ENCODE measurements at regions not wholly inside any gene's neighbourhood (a gene's known extent, or its start where the extent isn't known, plus 50 kb on each side); places are given as distances from the start of the nearest gene placed in this dataset.

DNA sequence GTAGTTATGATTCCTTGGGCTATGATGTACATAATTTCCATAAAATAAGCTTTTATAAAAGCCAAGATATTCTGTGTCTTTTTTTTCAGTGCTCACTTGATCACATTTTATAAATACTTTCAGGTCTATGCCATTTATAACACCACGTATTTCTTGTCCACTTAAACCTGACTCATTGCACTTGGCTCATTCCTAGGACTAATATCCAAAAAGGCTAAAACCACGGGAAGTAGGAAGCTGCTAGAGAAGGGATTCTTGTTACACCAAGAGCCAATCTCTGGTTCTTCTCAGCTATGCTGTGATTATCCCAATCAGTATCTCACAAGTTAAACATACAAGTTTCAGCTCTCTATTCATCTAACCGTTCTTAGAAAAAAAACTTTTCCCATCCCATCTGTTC, 80.4 kb upstream of the CDH6 start:
- Histone ChIP-seq H3K9me3 (ENCODE audit: control insufficient read depth, low read depth, low read length) (no peaks in the 10 kb centered on the region), H3K27ac (ENCODE audit: insufficient read length, low read depth, low read length) (no peak overlapping the region), H3K18ac (ENCODE audit: insufficient read length, low read depth, low read length) (no peak overlapping the region), H3K4me2 (ENCODE audit: insufficient read depth, insufficient read length, low read length) (no peak overlapping the region), H2BK15ac (ENCODE audit: low read depth, low read length) (no peak overlapping the region), H2AFZ (ENCODE audit: low read length) (no peak overlapping the region), H2BK5ac (ENCODE audit: insufficient read length, low read length) (no peak overlapping the region), H3K27me3 (ENCODE audit: insufficient read depth, low read length) (no peaks in the 10 kb centered on the region), H4K20me1 (ENCODE audit: control insufficient read depth, insufficient read depth, insufficient read length) (no peaks in the 10 kb centered on the region), H2BK12ac (ENCODE audit: insufficient read length, low read depth, low read length) (no peak overlapping the region), H4K8ac (replicated peaks; ENCODE audit: insufficient read length, low read depth, low read length) (no peak overlapping the region), H3K9ac (ENCODE audit: extremely low read depth, insufficient read length, low read length) (no peak overlapping the region), H3K56ac (ENCODE audit: insufficient read length, low read depth, low read length) (no peak overlapping the region), H4K91ac (ENCODE audit: insufficient read length, low read depth, low read length) (no peak overlapping the region), H2AK5ac (ENCODE audit: insufficient read length, low read length) (no peak overlapping the region), H4K5ac (ENCODE audit: insufficient read length, low read depth, low read length) (no peak overlapping the region), H3T11ph (ENCODE audit: low read length) (no peak overlapping the region), H3K79me1 (ENCODE audit: insufficient read depth, low read depth, low read length, poor library complexity, severe bottlenecking) (no peaks in the 10 kb centered on the region), H3K14ac (ENCODE audit: insufficient read depth, low read length) (no peak overlapping the region), H3K23ac (ENCODE audit: insufficient read length, low read depth, low read length) (no peak overlapping the region), H3K79me2 (ENCODE audit: insufficient read depth, low read length) (no peaks in the 10 kb centered on the region), H2BK20ac (ENCODE audit: low read depth, low read length, poor library complexity, severe bottlenecking) (no peak overlapping the region), H2BK120ac (ENCODE audit: low read depth, low read length, poor library complexity, severe bottlenecking) (no peak overlapping the region), H3K4me1 (ENCODE audit: insufficient read depth, low read length) (no peaks in the 10 kb centered on the region; the same call in 1 of the 2 replicates), H3K4ac (ENCODE audit: low read depth, low read length) (no peak overlapping the region), H3K23me2 (ENCODE audit: insufficient read length, low read depth, low read length, poor library complexity, severe bottlenecking) (no peaks in the 10 kb centered on the region)
- Mint-ChIP-seq H3K27ac (no peak overlapping the region), H3K27me3 (ENCODE audit: low read depth) (no peaks in the 10 kb centered on the region; the same call in 1 of the 2 replicates), H3K36me3 (ENCODE audit: insufficient read depth in 1 of 3, low read depth in 3 of 3) (peaks cover 0 to 10% (median 0%) of the 10 kb centered on the region in 3 experiments; a peak in 4 of 7 replicates), H3K4me3 (no peak overlapping the region), H3K4me1 (peaks cover 28 to 34% of the 10 kb centered on the region in 2 experiments), H3K9me3 (peaks cover 0 to 2% of the 10 kb centered on the region in 2 experiments; a peak in 4 of 5 replicates)
- no peak for DNase-seq
- WGBS (ENCODE audit: extremely low coverage, insufficient read length, low lambda C conversion rate) = no CpG with 5 or more reads among the region's 3 CpGs
- TF ChIP-seq, protein P1, sequence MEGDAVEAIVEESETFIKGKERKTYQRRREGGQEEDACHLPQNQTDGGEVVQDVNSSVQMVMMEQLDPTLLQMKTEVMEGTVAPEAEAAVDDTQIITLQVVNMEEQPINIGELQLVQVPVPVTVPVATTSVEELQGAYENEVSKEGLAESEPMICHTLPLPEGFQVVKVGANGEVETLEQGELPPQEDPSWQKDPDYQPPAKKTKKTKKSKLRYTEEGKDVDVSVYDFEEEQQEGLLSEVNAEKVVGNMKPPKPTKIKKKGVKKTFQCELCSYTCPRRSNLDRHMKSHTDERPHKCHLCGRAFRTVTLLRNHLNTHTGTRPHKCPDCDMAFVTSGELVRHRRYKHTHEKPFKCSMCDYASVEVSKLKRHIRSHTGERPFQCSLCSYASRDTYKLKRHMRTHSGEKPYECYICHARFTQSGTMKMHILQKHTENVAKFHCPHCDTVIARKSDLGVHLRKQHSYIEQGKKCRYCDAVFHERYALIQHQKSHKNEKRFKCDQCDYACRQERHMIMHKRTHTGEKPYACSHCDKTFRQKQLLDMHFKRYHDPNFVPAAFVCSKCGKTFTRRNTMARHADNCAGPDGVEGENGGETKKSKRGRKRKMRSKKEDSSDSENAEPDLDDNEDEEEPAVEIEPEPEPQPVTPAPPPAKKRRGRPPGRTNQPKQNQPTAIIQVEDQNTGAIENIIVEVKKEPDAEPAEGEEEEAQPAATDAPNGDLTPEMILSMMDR (conservative IDR thresholded peaks at IDR 0.05) = no peak

All from H9 (cell line).